HEK293 (cell line): ENCODE measurements at regions not wholly inside any gene's neighbourhood (a gene's known extent, or its start where the extent isn't known, plus 50 kb on each side); places are given as distances from the start of the nearest gene placed in this dataset.
"Not testable (repeated sequence)": the region's sequence is repeated elsewhere in the genome, so short reads cannot be mapped to it uniquely, and the experiment has no call there.

Experiments
- SP3 ChIP-seq: fragments of 450-650 bp; formaldehyde crosslinking; IDR thresholded peaks from 2 replicates; pipeline ENCODE4 v1.5.1; 2016; ENCODE audit warnings: missing biosample characterization, missing genetic modification characterization
- ZNF239 ChIP-seq: fragments of 450-650 bp; formaldehyde crosslinking; IDR thresholded peaks from 2 replicates; pipeline ENCODE4 v1.5.1; 2016; ENCODE audit warnings: missing biosample characterization, missing genetic modification characterization
- ZNF335 ChIP-seq: fragments of 450-650 bp; formaldehyde crosslinking; conservative IDR thresholded peaks from 2 replicates; pipeline ENCODE4 v1.5.1; 2016; ENCODE audit warnings: missing biosample characterization, missing genetic modification characterization
- ZNF394 ChIP-seq: fragments of 450-650 bp; formaldehyde crosslinking; IDR thresholded peaks from 2 replicates; pipeline ENCODE4 v1.5.1; 2016; ENCODE audit warnings: missing biosample characterization, missing genetic modification characterization, mild to moderate bottlenecking, moderate library complexity, borderline replicate concordance
- TF ChIP-seq, protein P1 (sequence below): fragments of 450-650 bp; formaldehyde crosslinking; IDR thresholded peaks from 2 replicates; pipeline ENCODE4 v1.5.1; 2016; ENCODE audit warnings: missing biosample characterization, missing genetic modification characterization

DNA sequence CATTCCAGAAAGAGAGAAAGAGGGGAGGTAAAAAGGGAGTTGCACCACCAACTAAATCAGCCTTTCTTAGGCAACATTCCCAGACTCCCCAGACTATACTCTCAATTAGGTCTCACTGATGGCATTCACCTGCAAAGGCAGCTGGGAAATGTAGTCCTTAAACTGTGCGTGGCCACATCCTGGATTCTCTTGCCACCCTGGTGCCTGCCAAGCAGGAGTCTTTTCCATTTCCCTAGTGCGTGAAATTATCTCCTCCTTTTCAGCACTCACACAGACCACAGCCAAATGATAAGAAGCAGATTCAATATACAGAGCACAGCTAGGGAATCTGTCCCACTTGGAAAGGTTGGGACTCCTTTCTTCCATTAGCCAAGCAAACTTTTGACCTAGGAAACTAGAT, 298.0 kb downstream of the ANAPC1 start:
- TF ChIP-seq ZNF394 (tag by site-specific recombination); ZNF335; SP3 (tag by site-specific recombination); ZNF239 (tag by site-specific recombination): not testable (repeated sequence)
- TF ChIP-seq, protein P1, sequence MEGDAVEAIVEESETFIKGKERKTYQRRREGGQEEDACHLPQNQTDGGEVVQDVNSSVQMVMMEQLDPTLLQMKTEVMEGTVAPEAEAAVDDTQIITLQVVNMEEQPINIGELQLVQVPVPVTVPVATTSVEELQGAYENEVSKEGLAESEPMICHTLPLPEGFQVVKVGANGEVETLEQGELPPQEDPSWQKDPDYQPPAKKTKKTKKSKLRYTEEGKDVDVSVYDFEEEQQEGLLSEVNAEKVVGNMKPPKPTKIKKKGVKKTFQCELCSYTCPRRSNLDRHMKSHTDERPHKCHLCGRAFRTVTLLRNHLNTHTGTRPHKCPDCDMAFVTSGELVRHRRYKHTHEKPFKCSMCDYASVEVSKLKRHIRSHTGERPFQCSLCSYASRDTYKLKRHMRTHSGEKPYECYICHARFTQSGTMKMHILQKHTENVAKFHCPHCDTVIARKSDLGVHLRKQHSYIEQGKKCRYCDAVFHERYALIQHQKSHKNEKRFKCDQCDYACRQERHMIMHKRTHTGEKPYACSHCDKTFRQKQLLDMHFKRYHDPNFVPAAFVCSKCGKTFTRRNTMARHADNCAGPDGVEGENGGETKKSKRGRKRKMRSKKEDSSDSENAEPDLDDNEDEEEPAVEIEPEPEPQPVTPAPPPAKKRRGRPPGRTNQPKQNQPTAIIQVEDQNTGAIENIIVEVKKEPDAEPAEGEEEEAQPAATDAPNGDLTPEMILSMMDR (tag by site-specific recombination): not testable (repeated sequence)
